ENCODE measurements at regions not wholly inside any gene's neighbourhood (a gene's known extent, or its start where the extent isn't known, plus 50 kb on each side); places are given as distances from the start of the nearest gene placed in this dataset.

- no peaks in the 10 kb centered on the region for H3K27me3 ChIP-seq (ENCODE audit: low read length)
- H3K4me2 ChIP-seq (ENCODE audit: low read depth, low read length, poor library complexity, severe bottlenecking): no peak overlapping the region
- H3K9me3 ChIP-seq (ENCODE audit: insufficient read depth, low read length): no peaks in the 10 kb centered on the region
- H4K20me1 ChIP-seq (ENCODE audit: low read depth, low read length): no peaks in the 10 kb centered on the region
- H3K9ac ChIP-seq (ENCODE audit: low read length): no peak overlapping the region
- TF ChIP-seq CTCF (IDR thresholded peaks at IDR 0.05; ENCODE audit: insufficient read depth, low read length, poor library complexity, severe bottlenecking): no peak
- no peak for TF ChIP-seq EZH2phosphoT487 (conservative IDR thresholded peaks at IDR 0.05; ENCODE audit: low read length)
- no peaks in the 10 kb centered on the region for H3K36me3 ChIP-seq (ENCODE audit: low read length)
- no peak overlapping the region for H2AFZ ChIP-seq (ENCODE audit: low read depth, low read length, severe bottlenecking)
- H3K79me2 ChIP-seq (ENCODE audit: insufficient read depth, low read length): no peaks in the 10 kb centered on the region
- no peaks in the 10 kb centered on the region for H3F3A ChIP-seq (ENCODE audit: insufficient read depth)
- H3K27ac ChIP-seq (ENCODE audit: low read depth, low read length): no peak overlapping the region
- no peaks in the 10 kb centered on the region for H3K9me2 ChIP-seq (replicated peaks; ENCODE audit: insufficient read depth, low read length)
- no peak overlapping the region for H3K4me3 ChIP-seq (ENCODE audit: insufficient read depth, low read length, poor library complexity, severe bottlenecking)
Measured at GRCh38 chr4:23539969-23540569, 349.8 kb downstream of the PPARGC1A start.

- H3K36me3 ChIP-seq (ENCODE audit: low read length): no peaks in the 10 kb centered on the region
- H3K27me3 ChIP-seq (ENCODE audit: low read length): no peaks in the 10 kb centered on the region
- H3K4me3 ChIP-seq (ENCODE audit: insufficient read depth, low read length, poor library complexity, severe bottlenecking): no peak overlapping the region
- no peak overlapping the region for H2AFZ ChIP-seq (ENCODE audit: low read depth, low read length, severe bottlenecking)
- no peaks in the 10 kb centered on the region for H3K9me3 ChIP-seq (ENCODE audit: insufficient read depth, low read length)
- H3K9me2 ChIP-seq (replicated peaks; ENCODE audit: insufficient read depth, low read length): no peaks in the 10 kb centered on the region
- no peak overlapping the region for H3K9ac ChIP-seq (ENCODE audit: low read length)
- H3F3A ChIP-seq (ENCODE audit: insufficient read depth): no peaks in the 10 kb centered on the region
- no peak overlapping the region for H3K4me2 ChIP-seq (ENCODE audit: low read depth, low read length, poor library complexity, severe bottlenecking)
- no peak overlapping the region for H3K27ac ChIP-seq (ENCODE audit: low read depth, low read length)
- H4K20me1 ChIP-seq (ENCODE audit: low read depth, low read length): no peaks in the 10 kb centered on the region
- TF ChIP-seq CTCF (IDR thresholded peaks at IDR 0.05; ENCODE audit: insufficient read depth, low read length, poor library complexity, severe bottlenecking) (no peak), EZH2phosphoT487 (conservative IDR thresholded peaks at IDR 0.05; ENCODE audit: low read length) (no peak)
- H3K79me2 ChIP-seq (ENCODE audit: insufficient read depth, low read length): no peaks in the 10 kb centered on the region
Measured at GRCh38 chr4:23533859-23534258, 356.0 kb downstream of the PPARGC1A start.

GRCh38 chr4:23516716-23517115, 373.1 kb downstream of the PPARGC1A start:
- Histone ChIP-seq H3K27me3 (ENCODE audit: low read length) (no peaks in the 10 kb centered on the region), H2AFZ (ENCODE audit: low read depth, low read length, severe bottlenecking) (no peak overlapping the region), H3K79me2 (ENCODE audit: insufficient read depth, low read length) (no peaks in the 10 kb centered on the region), H3F3A (ENCODE audit: insufficient read depth) (no peaks in the 10 kb centered on the region), H3K9ac (ENCODE audit: low read length) (no peak overlapping the region), H4K20me1 (ENCODE audit: low read depth, low read length) (no peaks in the 10 kb centered on the region), H3K36me3 (ENCODE audit: low read length) (no peaks in the 10 kb centered on the region), H3K27ac (ENCODE audit: low read depth, low read length) (no peak overlapping the region), H3K9me2 (replicated peaks; ENCODE audit: insufficient read depth, low read length) (no peaks in the 10 kb centered on the region), H3K4me2 (ENCODE audit: low read depth, low read length, poor library complexity, severe bottlenecking) (no peak overlapping the region), H3K9me3 (ENCODE audit: insufficient read depth, low read length) (no peaks in the 10 kb centered on the region), H3K4me3 (ENCODE audit: insufficient read depth, low read length, poor library complexity, severe bottlenecking) (no peak overlapping the region)
- TF ChIP-seq EZH2phosphoT487 (conservative IDR thresholded peaks at IDR 0.05; ENCODE audit: low read length) (no peak), CTCF (IDR thresholded peaks at IDR 0.05; ENCODE audit: insufficient read depth, low read length, poor library complexity, severe bottlenecking) (no peak)

All from SU-DHL-6 (cell line).